NB4 (cell line): ENCODE measurements at regions not wholly inside any gene's neighbourhood (a gene's known extent, or its start where the extent isn't known, plus 50 kb on each side); places are given as distances from the start of the nearest gene placed in this dataset.

Source experiments
- DNase-seq: peaks from one replicate; pipeline ENCODE4 v3.0.0; 2010; ENCODE audit warnings: low read depth
- H3K4me3 ChIP-seq: one replicate; pipeline ENCODE4 v1.5.1; 2011; ENCODE audit warnings: mild to moderate bottlenecking, low read depth, low read length, moderate library complexity
- MYC ChIP-seq: IDR thresholded peaks from 2 replicates; pipeline ENCODE4 v1.6.1; 2011; ENCODE audit warnings: low read depth, low read length
- POLR2A ChIP-seq: IDR thresholded peaks from 2 replicates; pipeline ENCODE4 v1.6.1; 2011; ENCODE audit warnings: mild to moderate bottlenecking; ENCODE audit not compliant: insufficient read length; ENCODE audit errors: extremely low read depth
- TF ChIP-seq, protein P1 (sequence below): IDR thresholded peaks from one replicate; pipeline ENCODE4 v1.5.1; 2012; ENCODE audit warnings: low read depth, low read length
- TF ChIP-seq, protein P2 (sequence below): IDR thresholded peaks from 2 replicates; pipeline ENCODE4 v1.6.1; 2011; ENCODE audit warnings: low read depth, low read length

DNA sequence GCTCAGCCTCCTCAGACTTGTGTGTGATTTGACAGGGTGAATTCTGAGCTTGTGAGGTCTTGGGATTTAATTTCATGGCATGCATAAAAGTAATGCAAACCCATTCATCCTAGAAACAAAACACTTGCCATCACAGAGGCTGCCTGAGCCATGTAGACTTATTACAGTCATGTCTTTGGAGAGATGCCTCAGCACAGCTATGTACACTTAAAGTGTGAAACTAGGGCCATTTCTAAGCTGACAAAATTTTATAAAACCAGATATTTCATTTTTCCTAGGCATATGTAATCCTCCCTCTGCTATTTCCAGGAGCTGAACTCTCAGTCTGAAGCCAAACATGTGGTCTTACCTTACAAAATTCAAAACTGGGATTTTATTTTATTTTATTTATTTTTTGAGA, 322.2 kb upstream of the SPHKAP start:
- TF ChIP-seq POLR2A (no peak), MYC (no peak)
- TF ChIP-seq, protein P1, sequence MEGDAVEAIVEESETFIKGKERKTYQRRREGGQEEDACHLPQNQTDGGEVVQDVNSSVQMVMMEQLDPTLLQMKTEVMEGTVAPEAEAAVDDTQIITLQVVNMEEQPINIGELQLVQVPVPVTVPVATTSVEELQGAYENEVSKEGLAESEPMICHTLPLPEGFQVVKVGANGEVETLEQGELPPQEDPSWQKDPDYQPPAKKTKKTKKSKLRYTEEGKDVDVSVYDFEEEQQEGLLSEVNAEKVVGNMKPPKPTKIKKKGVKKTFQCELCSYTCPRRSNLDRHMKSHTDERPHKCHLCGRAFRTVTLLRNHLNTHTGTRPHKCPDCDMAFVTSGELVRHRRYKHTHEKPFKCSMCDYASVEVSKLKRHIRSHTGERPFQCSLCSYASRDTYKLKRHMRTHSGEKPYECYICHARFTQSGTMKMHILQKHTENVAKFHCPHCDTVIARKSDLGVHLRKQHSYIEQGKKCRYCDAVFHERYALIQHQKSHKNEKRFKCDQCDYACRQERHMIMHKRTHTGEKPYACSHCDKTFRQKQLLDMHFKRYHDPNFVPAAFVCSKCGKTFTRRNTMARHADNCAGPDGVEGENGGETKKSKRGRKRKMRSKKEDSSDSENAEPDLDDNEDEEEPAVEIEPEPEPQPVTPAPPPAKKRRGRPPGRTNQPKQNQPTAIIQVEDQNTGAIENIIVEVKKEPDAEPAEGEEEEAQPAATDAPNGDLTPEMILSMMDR, result no peak
- TF ChIP-seq, protein P2, sequence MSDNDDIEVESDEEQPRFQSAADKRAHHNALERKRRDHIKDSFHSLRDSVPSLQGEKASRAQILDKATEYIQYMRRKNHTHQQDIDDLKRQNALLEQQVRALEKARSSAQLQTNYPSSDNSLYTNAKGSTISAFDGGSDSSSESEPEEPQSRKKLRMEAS, result no peak
- H3K4me3 ChIP-seq, result no peak overlapping the region
- no peak for DNase-seq

DNA sequence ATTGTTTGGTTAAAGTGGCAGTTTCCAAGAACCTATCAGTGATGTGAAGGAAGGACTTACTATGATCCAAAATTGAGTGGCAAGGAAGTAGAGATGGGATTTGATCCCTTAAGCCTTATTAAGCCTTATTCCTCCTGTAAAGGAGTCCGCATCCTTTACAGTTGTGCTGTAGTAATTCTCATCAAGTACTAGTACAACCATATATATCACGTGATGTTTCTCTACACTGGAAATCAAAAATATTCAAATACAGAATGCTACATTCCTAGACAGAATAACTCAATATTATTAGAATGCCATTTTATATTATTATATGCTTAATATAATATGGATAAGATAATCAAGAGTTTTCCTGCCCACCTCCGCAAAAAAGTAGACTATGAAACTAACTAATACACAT, 312.4 kb upstream of the SPHKAP start:
- no peak overlapping the region for H3K4me3 ChIP-seq
- TF ChIP-seq, protein P2, result no peak
- no peak for TF ChIP-seq MYC
- TF ChIP-seq POLR2A, result no peak
- TF ChIP-seq, protein P1, result no peak
- DNase-seq, result no peak

DNA sequence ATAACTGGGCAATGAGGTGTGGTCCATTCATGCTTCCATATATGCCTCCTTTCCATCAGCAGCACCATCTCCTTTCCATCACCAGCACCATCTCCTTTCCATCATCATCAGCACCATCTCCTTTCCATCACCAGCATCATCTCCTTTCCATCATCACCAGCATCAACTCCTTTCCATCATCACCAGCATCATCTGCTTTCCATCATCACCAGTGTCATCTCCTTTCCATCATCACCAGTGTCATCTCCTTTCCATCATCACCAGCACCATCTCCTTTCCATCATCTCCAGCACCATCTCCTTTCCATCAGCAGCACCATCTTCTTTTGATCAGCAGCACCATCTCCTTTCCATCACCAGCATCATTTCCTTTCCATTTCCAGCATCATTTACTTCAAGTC, 297.5 kb upstream of the SPHKAP start:
- no peak overlapping the region for H3K4me3 ChIP-seq
- TF ChIP-seq MYC, result no peak
- TF ChIP-seq, protein P2, result no peak
- no peak for DNase-seq

DNA sequence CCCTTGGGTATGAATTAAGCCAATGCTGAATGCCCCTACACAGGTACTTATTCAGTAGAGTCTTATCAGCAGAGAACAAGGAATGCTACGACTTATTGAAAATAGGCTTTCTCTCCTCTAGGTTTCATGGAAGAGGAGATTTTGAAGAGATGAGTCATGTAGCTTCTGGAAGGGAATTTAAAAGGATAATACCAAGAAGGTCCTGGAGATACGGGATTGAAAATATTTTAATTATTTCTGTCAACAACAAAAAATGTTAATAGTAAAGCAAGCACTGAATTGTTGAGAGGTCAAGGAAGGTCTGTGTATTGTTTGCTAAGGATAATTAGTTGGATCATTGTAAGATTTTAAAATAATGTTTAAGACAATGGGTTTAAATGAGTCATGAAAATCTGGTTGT, 293.0 kb upstream of the SPHKAP start:
- no peak for DNase-seq

DNA sequence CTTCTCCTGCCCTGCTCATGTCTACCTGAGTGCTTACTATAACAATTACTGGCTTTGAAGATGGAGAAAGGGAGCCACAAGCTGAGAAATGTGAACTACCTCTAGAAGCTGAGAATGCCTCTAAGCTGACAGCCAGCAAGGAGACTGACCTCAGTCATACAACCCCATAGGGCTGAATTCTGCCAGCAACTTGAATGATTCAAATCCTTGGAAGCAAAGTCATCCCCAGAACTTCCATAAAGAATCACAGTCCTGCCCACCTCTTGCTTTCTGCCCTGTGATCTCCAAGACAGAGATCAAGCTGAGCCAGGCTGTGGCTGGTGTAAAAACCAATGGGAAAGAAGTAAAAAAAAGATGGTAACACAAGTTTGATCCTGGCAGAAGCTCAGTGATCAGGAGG, 288.2 kb upstream of the SPHKAP start:
- DNase-seq, result no peak
- TF ChIP-seq MYC (no peak), POLR2A (no peak)
- TF ChIP-seq, protein P1, result no peak
- TF ChIP-seq, protein P2, result no peak
- H3K4me3 ChIP-seq, result no peak overlapping the region

More for the DNA sequence above, 293.0 kb upstream of the SPHKAP start:
- TF ChIP-seq, protein P2, result no peak
- TF ChIP-seq MYC (no peak), POLR2A (no peak)
- TF ChIP-seq, protein P1, result no peak
- H3K4me3 ChIP-seq, result no peak overlapping the region

DNA sequence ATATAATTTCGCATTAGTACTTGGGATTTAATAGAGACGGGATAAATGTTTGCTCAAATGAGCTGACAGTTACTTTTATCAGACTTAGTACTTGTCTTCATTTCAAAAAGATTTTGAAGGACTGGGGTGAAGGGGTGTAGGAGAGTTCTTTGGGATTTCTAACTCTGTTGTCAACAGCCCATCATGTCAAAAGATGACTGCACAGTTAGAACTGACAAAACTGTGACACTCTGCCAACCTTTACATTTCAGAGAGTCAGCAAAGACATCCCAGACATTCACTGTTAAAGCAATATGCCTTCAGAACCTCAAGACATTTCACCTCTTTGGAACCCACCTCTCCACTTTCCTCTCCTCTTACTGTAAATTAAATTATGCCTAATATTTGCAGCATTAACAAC, 285.4 kb upstream of the SPHKAP start:
- DNase-seq, result no peak
- TF ChIP-seq MYC (no peak), POLR2A (no peak)
- TF ChIP-seq, protein P1, result no peak
- TF ChIP-seq, protein P2, result no peak
- H3K4me3 ChIP-seq, result no peak overlapping the region
